Keratinocyte (primary cell): ENCODE measurements at regions not wholly inside any gene's neighbourhood (a gene's known extent, or its start where the extent isn't known, plus 50 kb on each side); places are given as distances from the start of the nearest gene placed in this dataset.

ENCODE experiments used
- DNase-seq: peaks from one replicate; pipeline ENCODE4 v3.0.0-alpha.2; 2011; ENCODE audit warnings: low read depth, missing footprints, low spot score
- FAIRE-seq: peaks from 2 replicates; lab custom pipeline; 2011; peaks lifted over from hg19 to GRCh38; lab: Jason Lieb, UNC
- H2AFZ ChIP-seq: 2 replicates; pipeline ENCODE4 v1.6.0; 2012; ENCODE audit warnings: low read length, control low read depth, inconsistent platforms; ENCODE audit not compliant: control insufficient read depth
- H3K27ac ChIP-seq: 2 replicates; pipeline ENCODE4 v1.5.1; 2011; ENCODE audit warnings: low read length; ENCODE audit not compliant: control insufficient read depth, insufficient read depth
- H3K27me3 ChIP-seq: 3 replicates; pipeline ENCODE4 v1.6.0; 2011; ENCODE audit warnings: low read length; ENCODE audit not compliant: control insufficient read depth, insufficient read depth; ENCODE audit errors: extremely low read depth
- H3K36me3 ChIP-seq, 2 experiments: 2 replicates in 1 of 2; 3 replicates in 1 of 2; pipeline ENCODE4 v1.5.1; 2011; ENCODE audit warnings: low read length in 2 of 2, mild to moderate bottlenecking in 1 of 2; ENCODE audit not compliant: control insufficient read depth in 2 of 2, insufficient read depth in 2 of 2; ENCODE audit errors: extremely low read depth in 1 of 2
- H3K4me1 ChIP-seq: 3 replicates; pipeline ENCODE4 v1.5.1; 2011; ENCODE audit warnings: low read length; ENCODE audit not compliant: control insufficient read depth, insufficient read depth; ENCODE audit errors: extremely low read depth
- H3K4me2 ChIP-seq: 3 replicates; pipeline ENCODE4 v1.6.0; 2011; ENCODE audit warnings: low read depth, low read length; ENCODE audit not compliant: control insufficient read depth, insufficient read depth; ENCODE audit errors: extremely low read depth
- H3K4me3 ChIP-seq, 3 experiments: fragments of 200-600 bp in 1 of 3; sonication (generic) in 1 of 3; 2 replicates in 2 of 3; 3 replicates in 1 of 3; pipeline ENCODE4 v1.5.1; 2011 to 2016; ENCODE audit warnings: low read length in 3 of 3, mild to moderate bottlenecking in 3 of 3, control low read depth in 2 of 3, inconsistent platforms in 1 of 3, low read depth in 1 of 3, mixed read lengths in 1 of 3, mixed run types in 1 of 3, moderate library complexity in 1 of 3; ENCODE audit not compliant: control insufficient read depth in 2 of 3, insufficient read depth in 2 of 3; ENCODE audit errors: extremely low read depth in 1 of 3
- H3K79me2 ChIP-seq: 2 replicates; pipeline ENCODE4 v1.6.0; 2012; ENCODE audit warnings: low read length; ENCODE audit not compliant: control insufficient read depth, insufficient read depth
- H3K9ac ChIP-seq: 3 replicates; pipeline ENCODE4 v1.6.0; 2011; ENCODE audit warnings: low read length; ENCODE audit not compliant: control insufficient read depth, insufficient read depth; ENCODE audit errors: extremely low read depth
- H3K9me1 ChIP-seq: 3 replicates; pipeline ENCODE4 v1.6.0; 2011; ENCODE audit warnings: low read length; ENCODE audit not compliant: control insufficient read depth, insufficient read depth; ENCODE audit errors: extremely low read depth
- H3K9me3 ChIP-seq: 2 replicates; pipeline ENCODE4 v1.5.1; 2012; ENCODE audit warnings: low read depth, low read length; ENCODE audit not compliant: control insufficient read depth
- H4K20me1 ChIP-seq: 3 replicates; pipeline ENCODE4 v1.6.0; 2011; ENCODE audit warnings: low read length; ENCODE audit not compliant: control insufficient read depth, insufficient read depth; ENCODE audit errors: extremely low read depth
- CTCF ChIP-seq, 3 experiments: IDR thresholded peaks in 1 of 3; conservative IDR thresholded peaks in 1 of 3; optimal IDR thresholded peaks in 1 of 3; 2 replicates in 2 of 3; 3 replicates in 1 of 3; pipeline versions ENCODE3 to v1.5.1; 2011; ENCODE audit warnings: low read length in 3 of 3, mild to moderate bottlenecking in 3 of 3, moderate library complexity in 2 of 3, control low read depth in 1 of 3, inconsistent platforms in 1 of 3; ENCODE audit not compliant: insufficient read depth in 2 of 3; ENCODE audit errors: extremely low read depth in 1 of 3
- EZH2 ChIP-seq: IDR thresholded peaks from one replicate; pipeline ENCODE4 v1.6.1; 2012; ENCODE audit warnings: inconsistent platforms, mild to moderate bottlenecking, low read length, moderate library complexity
- dilution Hi-C: fragments of 300-500 bp; cut with MboI; formaldehyde crosslinking; loops from one replicate; pipeline ENCODE4 v1.7.0; 2020; ENCODE audit warnings: low sequenced_read_pairs; ENCODE audit not compliant: extremely low pct_ligation_motif_present

DNA sequence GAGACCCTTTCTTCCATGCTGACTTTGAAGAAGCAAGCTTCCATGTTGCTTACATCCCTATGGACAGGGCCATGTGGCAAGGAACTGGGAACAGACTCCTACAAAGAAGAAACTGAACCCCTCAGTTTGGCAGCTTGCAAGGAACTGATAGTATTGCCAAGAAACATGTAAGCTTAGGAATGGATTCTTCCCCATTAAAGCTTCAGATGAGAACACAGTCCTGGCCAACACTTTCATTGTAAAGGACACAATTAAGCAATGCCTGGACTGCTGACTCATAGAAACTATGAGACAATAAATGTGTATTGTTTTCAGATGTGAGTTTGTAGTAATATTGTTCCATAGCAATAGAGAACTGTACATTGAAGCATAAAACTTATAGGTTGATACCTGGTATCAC is 82.4 kb downstream of the AASDHPPT start:
- Histone ChIP-seq H3K27me3 (no peaks in the 10 kb centered on the region), H3K4me2 (no peak overlapping the region), H3K79me2 (no peaks in the 10 kb centered on the region), H3K4me1 (no peaks in the 10 kb centered on the region), H3K9me1 (no peaks in the 10 kb centered on the region), H3K4me3 (no peak overlapping the region), H3K9me3 (peaks cover 4% of the 10 kb centered on the region), H3K27ac (no peak overlapping the region), H3K36me3 (no peaks in the 10 kb centered on the region), H4K20me1 (no peaks in the 10 kb centered on the region), H3K9ac (no peak overlapping the region), H2AFZ (no peak overlapping the region)
- TF ChIP-seq CTCF (optimal IDR thresholded peaks at IDR 0.05 in 1 of 3, IDR thresholded peaks at IDR 0.05 in 1 of 3, conservative IDR thresholded peaks at IDR 0.05 in 1 of 3; ENCODE audit: extremely low read depth in 1 of 3, insufficient read depth in 2 of 3, low read length in 3 of 3) (no peak), EZH2 (no peak)
- dilution Hi-C loops: no loop called here
- DNase-seq: no peak
- no peak for FAIRE-seq

DNA sequence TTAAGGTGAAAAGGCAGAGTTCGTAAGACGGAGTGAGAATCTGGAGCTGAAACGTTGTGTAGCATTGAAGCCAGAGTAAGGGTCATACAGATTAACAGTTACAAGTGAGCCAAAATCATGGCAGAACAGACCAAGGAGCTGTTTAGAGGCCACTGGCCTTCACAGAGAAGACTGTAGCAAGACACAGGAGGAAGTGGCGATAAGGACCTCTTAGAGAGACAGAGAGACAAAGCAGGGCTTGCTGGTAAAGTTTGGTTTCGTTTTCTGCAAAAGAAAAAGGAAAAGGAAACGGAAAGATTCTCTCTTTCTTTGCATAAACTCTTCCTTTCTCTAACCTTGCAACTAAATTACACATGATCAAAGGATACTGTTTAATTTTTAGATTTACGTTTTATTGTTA is 83.0 kb downstream of the AASDHPPT start:
- Histone ChIP-seq H3K9me3 (peaks cover 4% of the 10 kb centered on the region), H3K79me2 (no peaks in the 10 kb centered on the region), H3K9ac (no peak overlapping the region), H3K4me1 (no peaks in the 10 kb centered on the region), H2AFZ (no peak overlapping the region), H3K4me3 (no peak overlapping the region), H3K9me1 (no peaks in the 10 kb centered on the region), H3K27ac (no peak overlapping the region), H3K4me2 (no peak overlapping the region), H4K20me1 (no peaks in the 10 kb centered on the region), H3K27me3 (no peaks in the 10 kb centered on the region), H3K36me3 (no peaks in the 10 kb centered on the region)
- TF ChIP-seq CTCF (optimal IDR thresholded peaks at IDR 0.05 in 1 of 3, IDR thresholded peaks at IDR 0.05 in 1 of 3, conservative IDR thresholded peaks at IDR 0.05 in 1 of 3; ENCODE audit: extremely low read depth in 1 of 3, insufficient read depth in 2 of 3, low read length in 3 of 3) (no peak), EZH2 (no peak)
- FAIRE-seq: no peak
- no peak for DNase-seq
- dilution Hi-C loops: no loop called here
